K562 (cell line): ENCODE measurements at regions not wholly inside any gene's neighbourhood (a gene's known extent, or its start where the extent isn't known, plus 50 kb on each side); places are given as distances from the start of the nearest gene placed in this dataset.
A peak's percentile ranks its signal among the peaks of the same experiment; 100 is the strongest.

Source experiments
- DLX4 ChIP-seq: fragments of 250-450 bp; sonication (Bioruptor Pico); IDR thresholded peaks from 2 replicates; pipeline ENCODE4 v1.6.1; 2021; ENCODE audit warnings: mild to moderate bottlenecking
- LARP7 ChIP-seq: fragments of 450-650 bp; IDR thresholded peaks from 2 replicates; pipeline ENCODE4 v1.6.1; 2016
- MAFG ChIP-seq: fragments of 450-650 bp; conservative IDR thresholded peaks from 2 replicates; pipeline ENCODE4 v1.6.1; 2016; ENCODE audit warnings: missing genetic modification characterization, missing compliant biosample characterization
- MCM7 ChIP-seq, 2 experiments: fragments of 450-650 bp; IDR thresholded peaks; 2 replicates each; pipeline ENCODE4 v1.6.1; 2016 to 2018
- MNT ChIP-seq, 2 experiments: fragments of 450-650 bp; conservative IDR thresholded peaks; 2 replicates each; pipeline ENCODE4 v1.6.1; 2017; ENCODE audit warnings: mild to moderate bottlenecking in 2 of 2, moderate library complexity in 2 of 2
- NRF1 ChIP-seq, 2 experiments: fragments of 450-650 bp; IDR thresholded peaks in 1 of 2; conservative IDR thresholded peaks in 1 of 2; 2 replicates each; pipeline ENCODE4 v1.6.1; 2014; ENCODE audit warnings: mild to moderate bottlenecking in 2 of 2
- PYGO2 ChIP-seq: fragments of 450-650 bp; IDR thresholded peaks from 2 replicates; pipeline ENCODE4 v1.6.1; 2016; ENCODE audit warnings: mild to moderate bottlenecking, missing genetic modification characterization, moderate library complexity, missing compliant biosample characterization
- SAP30 ChIP-seq: fragments of 200-600 bp; sonication (generic); IDR thresholded peaks from 2 replicates; pipeline ENCODE4 v1.6.1; 2012; ENCODE audit warnings: borderline replicate concordance, low read depth, mild to moderate bottlenecking, moderate library complexity, low read length, control low read depth, inconsistent platforms; ENCODE audit not compliant: insufficient read depth, poor library complexity, severe bottlenecking
- SMARCC2 ChIP-seq: fragments of 450-650 bp; IDR thresholded peaks from 2 replicates; pipeline ENCODE4 v1.6.1; 2017; ENCODE audit warnings: antibody characterized with exemption, moderate library complexity, mild to moderate bottlenecking, low read depth
- XRCC3 ChIP-seq: fragments of 450-650 bp; IDR thresholded peaks from 2 replicates; pipeline ENCODE4 v1.6.1; 2017; ENCODE audit warnings: mild to moderate bottlenecking, moderate library complexity
- ZBTB8A ChIP-seq: fragments of 450-650 bp; IDR thresholded peaks from 2 replicates; pipeline ENCODE4 v1.6.1; 2018; ENCODE audit warnings: mild to moderate bottlenecking, moderate library complexity; ENCODE audit not compliant: partially characterized antibody
- ZKSCAN3 ChIP-seq: fragments of 250-450 bp; sonication (Bioruptor Pico); IDR thresholded peaks from 2 replicates; pipeline ENCODE4 v1.4.0; 2020
- ZNF511 ChIP-seq: sonication (generic); formaldehyde crosslinking; IDR thresholded peaks from 2 replicates; pipeline ENCODE4 v1.8.0; 2022; ENCODE audit warnings: mild to moderate bottlenecking, missing genetic modification reagents
- ZNF79 ChIP-seq: fragments of 250-450 bp; sonication (Bioruptor Pico); IDR thresholded peaks from 2 replicates; pipeline ENCODE4 v1.4.0; 2020; ENCODE audit warnings: low read depth, mild to moderate bottlenecking, moderate library complexity
- TF ChIP-seq, protein P1 (sequence below): fragments of 450-650 bp; IDR thresholded peaks from 2 replicates; pipeline ENCODE4 v1.6.1; 2016; ENCODE audit warnings: mild to moderate bottlenecking, moderate library complexity

DNA sequence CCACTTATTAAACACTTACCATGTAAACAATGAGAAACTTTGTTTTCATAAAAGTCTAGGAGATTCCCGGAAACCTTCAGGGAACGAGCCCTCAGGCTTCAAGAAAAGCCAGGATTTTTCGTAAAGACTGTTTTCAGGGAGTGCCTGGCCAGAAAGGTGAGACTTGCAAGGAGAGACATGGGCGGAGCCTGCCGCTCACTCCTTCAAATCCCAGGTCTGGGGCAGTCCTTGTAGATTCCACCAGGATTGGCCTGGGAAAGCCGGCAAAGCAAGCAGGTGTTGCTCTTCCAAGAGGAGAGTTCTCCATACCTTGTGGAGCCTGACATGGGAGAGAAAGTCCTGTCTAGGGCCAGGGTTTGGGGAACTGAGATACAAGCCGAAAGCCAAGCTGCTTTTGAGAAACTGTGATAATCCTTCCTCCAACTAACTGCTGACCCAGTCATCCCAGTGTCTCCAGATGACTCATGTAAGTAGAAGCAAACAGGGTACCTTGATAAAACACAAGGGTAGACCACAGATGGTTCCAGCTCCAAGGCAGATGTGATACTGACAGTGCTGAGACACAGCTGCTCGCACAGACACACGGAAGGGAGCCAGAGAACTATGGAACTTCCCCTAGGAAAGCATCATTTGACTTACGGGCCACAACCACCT is 69.4 kb upstream of the NAA20 start (continued):
- TF ChIP-seq SAP30 (no peak), XRCC3 (no peak), ZBTB8A (no peak), ZNF79 (CRISPR knock-in tag) (no peak), ZNF511 (no peak), PYGO2 (tag) (no peak), MNT (conservative IDR thresholded peaks at IDR 0.05) (no peak), NRF1 (conservative IDR thresholded peaks at IDR 0.05 in 1 of 2, IDR thresholded peaks at IDR 0.05 in 1 of 2) (no peak), LARP7 (no peak), MCM7 (IDR thresholded peaks at IDR 0.05) (no peak), SMARCC2 (no peak), DLX4 (no peak), MAFG (tag) (peak; percentile 96), ZKSCAN3 (no peak)
- TF ChIP-seq, protein P1, sequence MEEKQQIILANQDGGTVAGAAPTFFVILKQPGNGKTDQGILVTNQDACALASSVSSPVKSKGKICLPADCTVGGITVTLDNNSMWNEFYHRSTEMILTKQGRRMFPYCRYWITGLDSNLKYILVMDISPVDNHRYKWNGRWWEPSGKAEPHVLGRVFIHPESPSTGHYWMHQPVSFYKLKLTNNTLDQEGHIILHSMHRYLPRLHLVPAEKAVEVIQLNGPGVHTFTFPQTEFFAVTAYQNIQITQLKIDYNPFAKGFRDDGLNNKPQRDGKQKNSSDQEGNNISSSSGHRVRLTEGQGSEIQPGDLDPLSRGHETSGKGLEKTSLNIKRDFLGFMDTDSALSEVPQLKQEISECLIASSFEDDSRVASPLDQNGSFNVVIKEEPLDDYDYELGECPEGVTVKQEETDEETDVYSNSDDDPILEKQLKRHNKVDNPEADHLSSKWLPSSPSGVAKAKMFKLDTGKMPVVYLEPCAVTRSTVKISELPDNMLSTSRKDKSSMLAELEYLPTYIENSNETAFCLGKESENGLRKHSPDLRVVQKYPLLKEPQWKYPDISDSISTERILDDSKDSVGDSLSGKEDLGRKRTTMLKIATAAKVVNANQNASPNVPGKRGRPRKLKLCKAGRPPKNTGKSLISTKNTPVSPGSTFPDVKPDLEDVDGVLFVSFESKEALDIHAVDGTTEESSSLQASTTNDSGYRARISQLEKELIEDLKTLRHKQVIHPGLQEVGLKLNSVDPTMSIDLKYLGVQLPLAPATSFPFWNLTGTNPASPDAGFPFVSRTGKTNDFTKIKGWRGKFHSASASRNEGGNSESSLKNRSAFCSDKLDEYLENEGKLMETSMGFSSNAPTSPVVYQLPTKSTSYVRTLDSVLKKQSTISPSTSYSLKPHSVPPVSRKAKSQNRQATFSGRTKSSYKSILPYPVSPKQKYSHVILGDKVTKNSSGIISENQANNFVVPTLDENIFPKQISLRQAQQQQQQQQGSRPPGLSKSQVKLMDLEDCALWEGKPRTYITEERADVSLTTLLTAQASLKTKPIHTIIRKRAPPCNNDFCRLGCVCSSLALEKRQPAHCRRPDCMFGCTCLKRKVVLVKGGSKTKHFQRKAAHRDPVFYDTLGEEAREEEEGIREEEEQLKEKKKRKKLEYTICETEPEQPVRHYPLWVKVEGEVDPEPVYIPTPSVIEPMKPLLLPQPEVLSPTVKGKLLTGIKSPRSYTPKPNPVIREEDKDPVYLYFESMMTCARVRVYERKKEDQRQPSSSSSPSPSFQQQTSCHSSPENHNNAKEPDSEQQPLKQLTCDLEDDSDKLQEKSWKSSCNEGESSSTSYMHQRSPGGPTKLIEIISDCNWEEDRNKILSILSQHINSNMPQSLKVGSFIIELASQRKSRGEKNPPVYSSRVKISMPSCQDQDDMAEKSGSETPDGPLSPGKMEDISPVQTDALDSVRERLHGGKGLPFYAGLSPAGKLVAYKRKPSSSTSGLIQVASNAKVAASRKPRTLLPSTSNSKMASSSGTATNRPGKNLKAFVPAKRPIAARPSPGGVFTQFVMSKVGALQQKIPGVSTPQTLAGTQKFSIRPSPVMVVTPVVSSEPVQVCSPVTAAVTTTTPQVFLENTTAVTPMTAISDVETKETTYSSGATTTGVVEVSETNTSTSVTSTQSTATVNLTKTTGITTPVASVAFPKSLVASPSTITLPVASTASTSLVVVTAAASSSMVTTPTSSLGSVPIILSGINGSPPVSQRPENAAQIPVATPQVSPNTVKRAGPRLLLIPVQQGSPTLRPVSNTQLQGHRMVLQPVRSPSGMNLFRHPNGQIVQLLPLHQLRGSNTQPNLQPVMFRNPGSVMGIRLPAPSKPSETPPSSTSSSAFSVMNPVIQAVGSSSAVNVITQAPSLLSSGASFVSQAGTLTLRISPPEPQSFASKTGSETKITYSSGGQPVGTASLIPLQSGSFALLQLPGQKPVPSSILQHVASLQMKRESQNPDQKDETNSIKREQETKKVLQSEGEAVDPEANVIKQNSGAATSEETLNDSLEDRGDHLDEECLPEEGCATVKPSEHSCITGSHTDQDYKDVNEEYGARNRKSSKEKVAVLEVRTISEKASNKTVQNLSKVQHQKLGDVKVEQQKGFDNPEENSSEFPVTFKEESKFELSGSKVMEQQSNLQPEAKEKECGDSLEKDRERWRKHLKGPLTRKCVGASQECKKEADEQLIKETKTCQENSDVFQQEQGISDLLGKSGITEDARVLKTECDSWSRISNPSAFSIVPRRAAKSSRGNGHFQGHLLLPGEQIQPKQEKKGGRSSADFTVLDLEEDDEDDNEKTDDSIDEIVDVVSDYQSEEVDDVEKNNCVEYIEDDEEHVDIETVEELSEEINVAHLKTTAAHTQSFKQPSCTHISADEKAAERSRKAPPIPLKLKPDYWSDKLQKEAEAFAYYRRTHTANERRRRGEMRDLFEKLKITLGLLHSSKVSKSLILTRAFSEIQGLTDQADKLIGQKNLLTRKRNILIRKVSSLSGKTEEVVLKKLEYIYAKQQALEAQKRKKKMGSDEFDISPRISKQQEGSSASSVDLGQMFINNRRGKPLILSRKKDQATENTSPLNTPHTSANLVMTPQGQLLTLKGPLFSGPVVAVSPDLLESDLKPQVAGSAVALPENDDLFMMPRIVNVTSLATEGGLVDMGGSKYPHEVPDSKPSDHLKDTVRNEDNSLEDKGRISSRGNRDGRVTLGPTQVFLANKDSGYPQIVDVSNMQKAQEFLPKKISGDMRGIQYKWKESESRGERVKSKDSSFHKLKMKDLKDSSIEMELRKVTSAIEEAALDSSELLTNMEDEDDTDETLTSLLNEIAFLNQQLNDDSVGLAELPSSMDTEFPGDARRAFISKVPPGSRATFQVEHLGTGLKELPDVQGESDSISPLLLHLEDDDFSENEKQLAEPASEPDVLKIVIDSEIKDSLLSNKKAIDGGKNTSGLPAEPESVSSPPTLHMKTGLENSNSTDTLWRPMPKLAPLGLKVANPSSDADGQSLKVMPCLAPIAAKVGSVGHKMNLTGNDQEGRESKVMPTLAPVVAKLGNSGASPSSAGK, result no peak
